Skeletal muscle cell (primary cell): ENCODE measurements at regions not wholly inside any gene's neighbourhood (a gene's known extent, or its start where the extent isn't known, plus 50 kb on each side); places are given as distances from the start of the nearest gene placed in this dataset.
A peak's percentile ranks its signal among the peaks of the same experiment; 100 is the strongest.

Experiments used
- DNase-seq: peaks from one replicate; pipeline ENCODE4 v3.0.0-alpha.2; 2010; ENCODE audit warnings: low read depth
- H3K4me3 ChIP-seq: 2 replicates; pipeline ENCODE4 v1.5.1; 2011; ENCODE audit warnings: low read depth, mild to moderate bottlenecking, control low read depth, low read length, moderate library complexity

DNA sequence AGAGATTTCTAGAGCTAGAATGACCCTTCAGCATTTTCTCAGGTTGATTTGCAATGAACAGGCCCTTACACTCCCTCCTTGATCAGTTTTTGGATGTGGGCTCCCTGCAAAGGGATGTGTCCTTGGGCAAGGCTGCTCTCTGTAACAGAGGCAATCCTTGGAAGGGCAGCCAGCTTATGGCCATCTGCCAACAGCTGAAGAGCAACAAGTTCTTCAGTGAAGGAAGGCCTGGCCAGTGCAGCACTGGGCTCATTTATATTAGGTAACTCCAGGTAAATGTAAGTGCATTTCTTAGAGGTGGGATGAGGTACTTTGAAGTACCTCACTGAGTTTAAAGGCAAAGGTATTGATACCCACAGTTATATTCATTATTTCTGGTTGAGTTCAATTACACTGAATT is 114.3 kb upstream of the KCNJ16 start:
- no peak overlapping the region for H3K4me3 ChIP-seq
- no peak for DNase-seq

- no peak overlapping the region for H3K4me3 ChIP-seq
- DNase-seq = no peak
These were observed 113.4 kb upstream of the KCNJ16 start for GRCh38 chr17:69961501-69962145.

GRCh38 chr17:69962436-69962995 is 112.5 kb upstream of the KCNJ16 start:
- no peak for DNase-seq
- H3K4me3 ChIP-seq = no peak overlapping the region

GRCh38 chr17:69967910-69968411 is 107.1 kb upstream of the KCNJ16 start:
- H3K4me3 ChIP-seq = no peak overlapping the region
- DNase-seq = peak; percentile 81

DNA sequence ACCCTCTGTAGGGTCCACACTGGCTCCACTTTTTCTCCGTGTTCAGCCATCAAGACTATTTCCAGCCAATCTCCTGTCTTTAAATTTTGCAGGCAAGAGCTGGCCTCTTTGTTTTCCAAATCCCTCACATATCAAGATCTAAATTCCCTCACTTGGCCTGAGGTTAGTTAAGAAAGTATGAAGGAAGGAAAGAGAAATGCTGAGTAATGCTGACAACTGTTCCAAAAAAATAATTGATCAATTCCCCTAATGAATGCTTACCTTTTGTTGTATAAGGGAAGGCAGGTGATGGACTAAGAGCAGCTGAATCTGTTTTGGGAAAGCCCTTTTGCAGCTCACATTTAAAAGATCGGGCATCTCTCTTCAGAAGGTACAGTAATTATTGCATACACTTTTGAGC is 105.1 kb upstream of the KCNJ16 start:
- H3K4me3 ChIP-seq = no peak overlapping the region
- DNase-seq = no peak

GRCh38 chr17:69972251-69972650 is 102.8 kb upstream of the KCNJ16 start:
- no peak for DNase-seq
- H3K4me3 ChIP-seq = no peak overlapping the region

GRCh38 chr17:69975808-69976207 is 99.2 kb upstream of the KCNJ16 start:
- no peak overlapping the region for H3K4me3 ChIP-seq
- no peak for DNase-seq

GRCh38 chr17:69978056-69978646 is 96.9 kb upstream of the KCNJ16 start:
- no peak overlapping the region for H3K4me3 ChIP-seq
- DNase-seq = no peak

- DNase-seq = no peak
- H3K4me3 ChIP-seq = no peak overlapping the region
These were observed 93.6 kb upstream of the KCNJ16 start for GRCh38 chr17:69981441-69981840.

DNA sequence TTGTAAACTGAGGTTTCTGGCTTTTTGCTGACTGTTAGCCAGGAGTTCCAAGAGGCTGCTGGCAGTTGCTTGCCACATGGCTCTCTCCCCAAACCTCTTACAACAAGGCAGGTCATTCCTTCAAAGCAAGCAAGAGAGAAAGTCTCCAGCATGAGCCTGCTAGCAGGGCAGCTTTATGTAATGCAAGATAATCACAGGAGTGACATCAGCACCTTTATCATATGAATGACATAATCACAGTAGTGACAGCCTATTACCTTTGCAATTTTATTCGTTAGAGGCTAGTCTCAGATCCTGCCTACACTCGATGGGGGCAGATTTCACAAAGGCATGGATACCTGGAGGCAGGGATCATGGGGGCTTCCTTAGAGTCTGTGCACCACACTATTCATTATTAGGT is 79.5 kb upstream of the KCNJ16 start:
- DNase-seq = no peak
- H3K4me3 ChIP-seq = no peak overlapping the region

DNA sequence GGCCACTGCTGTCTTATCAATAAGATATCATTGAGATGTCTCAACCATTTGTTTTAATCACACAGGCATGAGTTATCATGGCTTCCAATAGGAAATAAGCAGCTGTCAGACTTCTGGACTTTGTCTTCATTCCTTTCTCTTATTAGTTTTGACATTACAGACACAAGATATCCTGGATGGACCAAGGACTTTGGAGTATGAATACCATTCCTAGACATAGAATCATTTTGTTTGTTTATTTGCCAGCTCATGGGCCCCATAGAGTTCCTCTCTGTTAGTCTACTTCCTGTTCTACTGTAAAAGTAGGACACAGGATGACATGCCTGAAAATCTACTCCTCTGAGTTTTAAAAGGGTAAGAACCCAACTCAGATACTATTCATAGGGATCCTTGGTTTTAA is 77.7 kb upstream of the KCNJ16 start:
- DNase-seq = no peak
- no peak overlapping the region for H3K4me3 ChIP-seq

GRCh38 chr17:69999253-69999652 is 75.8 kb upstream of the KCNJ16 start:
- DNase-seq = no peak
- no peak overlapping the region for H3K4me3 ChIP-seq

GRCh38 chr17:70006159-70006558 is 68.9 kb upstream of the KCNJ16 start:
- DNase-seq = peak; percentile 51
- H3K4me3 ChIP-seq = no peak overlapping the region

DNA sequence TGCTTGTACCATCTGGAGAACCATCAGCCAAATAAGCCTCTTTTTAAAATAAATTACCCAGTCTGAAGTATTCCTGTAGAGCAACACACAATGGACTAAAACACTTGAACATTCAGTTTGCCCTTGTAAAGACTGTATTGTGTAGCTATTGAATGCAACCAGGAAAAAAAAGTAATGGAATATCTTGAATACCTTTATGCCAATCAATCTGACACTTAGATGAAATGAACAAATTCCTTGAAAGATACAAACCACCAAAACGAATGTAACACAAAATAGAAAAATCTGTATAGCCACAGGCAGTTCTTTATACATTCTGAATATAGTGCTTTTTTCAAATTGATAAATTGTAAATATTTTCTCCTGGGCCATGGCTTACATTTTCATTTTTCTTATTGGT is 63.3 kb upstream of the KCNJ16 start:
- no peak overlapping the region for H3K4me3 ChIP-seq
- no peak for DNase-seq

- no peak for DNase-seq
- no peak overlapping the region for H3K4me3 ChIP-seq
These were observed 61.1 kb upstream of the KCNJ16 start for GRCh38 chr17:70013911-70014310.

- no peak for DNase-seq
- no peak overlapping the region for H3K4me3 ChIP-seq
These were observed 57.9 kb upstream of the KCNJ16 start for GRCh38 chr17:70017112-70017511.

DNA sequence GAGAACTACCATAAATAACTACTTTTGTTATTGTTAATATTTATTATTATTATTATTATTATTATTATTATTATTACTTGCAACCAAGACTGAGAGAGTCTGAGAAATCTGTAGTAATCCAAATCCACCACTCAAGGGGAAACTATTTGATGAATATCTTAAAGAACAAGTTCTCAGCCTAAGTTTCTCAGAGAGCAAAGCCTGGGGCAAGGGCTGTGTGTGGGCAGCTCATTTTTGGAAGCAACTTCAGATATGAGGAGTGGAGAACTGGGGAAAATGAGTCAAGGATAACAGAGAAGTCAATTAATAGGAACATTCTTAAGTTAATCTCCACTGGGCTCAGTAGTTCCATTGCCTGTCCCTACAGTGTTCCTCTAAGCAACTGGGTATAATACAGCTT is 57.1 kb upstream of the KCNJ16 start:
- no peak for DNase-seq
- no peak overlapping the region for H3K4me3 ChIP-seq

DNA sequence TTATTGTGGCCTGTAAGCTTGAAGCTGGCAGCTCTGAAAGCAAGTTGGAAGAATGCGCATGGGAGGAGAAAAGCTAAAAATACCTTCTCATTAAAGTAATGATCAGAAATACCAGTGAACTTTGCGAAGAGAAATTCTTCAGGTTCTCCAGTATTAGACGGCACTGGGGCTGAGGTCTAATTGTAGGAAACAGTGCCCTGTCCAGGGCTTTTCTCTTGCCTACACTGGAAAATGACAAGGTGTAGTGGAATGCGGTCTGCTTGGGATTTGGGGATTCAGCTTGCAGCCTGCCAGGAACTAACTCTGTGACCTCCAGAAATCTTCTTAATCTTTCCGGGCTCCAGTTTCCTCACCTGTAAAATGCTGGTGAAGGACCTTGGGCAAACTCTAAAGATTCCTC is 53.3 kb upstream of the KCNJ16 start:
- H3K4me3 ChIP-seq = no peak overlapping the region
- DNase-seq = no peak

DNA sequence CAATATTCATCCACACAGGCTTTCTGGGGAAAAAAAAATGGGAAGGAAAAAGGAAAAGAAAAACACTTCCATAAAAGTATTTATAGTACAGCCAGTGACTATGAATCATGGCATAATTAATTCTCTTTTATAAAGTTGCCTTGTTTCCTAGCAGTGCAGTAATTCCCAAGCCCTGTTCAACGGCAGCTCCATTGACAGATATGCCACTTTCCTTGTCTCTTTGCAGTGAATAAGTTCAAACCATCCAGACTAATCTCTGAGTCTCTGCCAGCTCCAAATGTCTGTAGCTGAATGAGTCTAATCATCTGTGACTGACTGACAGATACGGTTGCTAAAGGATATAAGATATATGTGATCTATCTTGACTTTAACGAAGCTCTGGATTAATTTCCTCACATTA is 52.9 kb upstream of the KCNJ16 start:
- H3K4me3 ChIP-seq = no peak overlapping the region

GRCh38 chr17:70024253-70024652 is 50.8 kb upstream of the KCNJ16 start:
- no peak for DNase-seq
- H3K4me3 ChIP-seq = no peak overlapping the region

More for the DNA sequence above, 52.9 kb upstream of the KCNJ16 start:
- DNase-seq = no peak
